Natural killer cell (primary cell): ENCODE measurements at regions not wholly inside any gene's neighbourhood (a gene's known extent, or its start where the extent isn't known, plus 50 kb on each side); places are given as distances from the start of the nearest gene placed in this dataset.

Experiments used
- ATAC-seq, 3 donors: fragments of 150-1000 bp in 2 of 3; fragments of 200-7000 bp in 1 of 3; cut with Tn5 transposase; 1 replicate in 1 of 3; 2 replicates in 2 of 3; pipeline ENCODE4 v1.10.0; 2021; ENCODE audit warnings: mild to moderate bottlenecking in 2 of 3, moderate library complexity in 2 of 3
- DNase-seq, 2 donors: peaks; one replicate each; pipeline versions ENCODE4 v3.0.0 to v3.0.0-alpha.2; 2013 to 2021; ENCODE audit warnings: mixed read lengths in 1 of 2
- H3K27ac ChIP-seq: one replicate; pipeline ENCODE4 v1.5.1; 2013; ENCODE audit warnings: mild to moderate bottlenecking, low read length
- H3K27me3 ChIP-seq: one replicate; pipeline ENCODE4 v1.6.1; 2013; ENCODE audit warnings: low read length; ENCODE audit not compliant: control insufficient read depth, insufficient read depth
- H3K36me3 ChIP-seq: one replicate; pipeline ENCODE4 v1.6.1; 2013; ENCODE audit warnings: low read length; ENCODE audit not compliant: control insufficient read depth, insufficient read depth
- H3K4me1 ChIP-seq: one replicate; pipeline ENCODE4 v1.6.1; 2013; ENCODE audit warnings: low read length; ENCODE audit not compliant: control insufficient read depth, insufficient read depth
- H3K4me3 ChIP-seq: one replicate; pipeline ENCODE4 v1.5.1; 2013; ENCODE audit warnings: low read length
- H3K9me3 ChIP-seq: one replicate; pipeline ENCODE4 v1.6.1; 2013; ENCODE audit warnings: low read length; ENCODE audit not compliant: control insufficient read depth, insufficient read depth
- H3K27ac Mint-ChIP-seq, 2 donors: one replicate each; pipeline ENCODE4 v1.8.0; 2022; ENCODE audit warnings: mild to moderate bottlenecking in 2 of 2, mixed read lengths in 2 of 2, moderate library complexity in 1 of 2
- H3K27me3 Mint-ChIP-seq, 2 donors: one replicate each; pipeline ENCODE4 v1.8.0; 2022; ENCODE audit warnings: low read depth in 2 of 2, mixed read lengths in 2 of 2
- H3K36me3 Mint-ChIP-seq: one replicate; pipeline ENCODE4 v1.8.0; 2022; ENCODE audit warnings: mixed read lengths
- H3K4me1 Mint-ChIP-seq, 2 donors: one replicate each; pipeline ENCODE4 v1.8.0; 2022; ENCODE audit warnings: mixed read lengths in 2 of 2
- H3K4me3 Mint-ChIP-seq: one replicate; pipeline ENCODE4 v1.8.0; 2022; ENCODE audit warnings: mild to moderate bottlenecking, moderate library complexity, mixed read lengths
- H3K9me3 Mint-ChIP-seq, 2 donors: one replicate each; pipeline ENCODE4 v1.8.0; 2022; ENCODE audit warnings: mixed read lengths in 2 of 2
- WGBS: methylation state at CpG from one replicate; pipeline ENCODE4 v1.1.7; 2013; ENCODE audit warnings: missing lambda C conversion rate; ENCODE audit not compliant: insufficient coverage; 5-methylcytosine and 5-hydroxymethylcytosine counted together
- intact Hi-C: fragments of 100-400 bp; cut with micrococcal nuclease; formaldehyde crosslinking; loops from one replicate; pipeline ENCODE4 v1.14.2; 2022
- TF ChIP-seq, protein P1 (sequence below): fragments of 200-600 bp; IDR thresholded peaks from one replicate; pipeline ENCODE4 v1.8.0; 2022; ENCODE audit warnings: antibody characterized with exemption

DNA sequence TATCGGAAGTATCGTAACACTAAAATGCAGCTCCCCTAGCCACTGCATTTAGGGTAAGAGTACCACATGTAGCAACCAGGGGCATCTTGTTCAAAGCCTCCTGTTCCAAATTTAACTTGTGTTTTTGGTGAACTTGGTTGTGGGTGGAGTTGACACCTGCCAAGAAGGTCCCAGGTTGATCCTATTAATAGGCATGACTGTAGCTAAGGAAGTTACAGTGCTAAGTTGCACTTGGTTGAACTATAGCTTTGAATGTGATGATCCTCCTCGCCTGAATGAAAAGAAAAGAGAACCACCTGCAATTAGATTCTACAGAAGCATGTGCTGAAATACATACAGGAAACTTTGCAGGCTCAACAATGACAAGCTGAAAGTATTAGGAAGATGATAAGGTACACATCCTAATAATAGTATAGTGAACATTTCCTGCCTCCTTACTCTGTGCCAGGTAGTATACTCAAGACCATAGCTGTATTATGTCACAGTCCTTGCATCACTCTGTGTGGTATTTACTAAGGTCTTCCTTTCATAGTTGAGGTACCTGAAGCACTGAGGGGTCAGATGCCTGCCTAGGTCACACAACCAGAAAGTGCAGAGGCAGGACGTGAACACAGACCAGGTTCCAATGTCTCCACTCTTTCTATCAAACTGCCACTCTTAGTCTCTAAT, 64.5 kb upstream of the PIP5K1B start:
- Mint-ChIP-seq H3K9me3 (no peaks in the 10 kb centered on the region), H3K4me1 (no peaks in the 10 kb centered on the region), H3K27me3 (peaks cover 0 to 4% of the 10 kb centered on the region in 2 donors), H3K36me3 (no peaks in the 10 kb centered on the region), H3K27ac (no peak overlapping the region), H3K4me3 (no peak overlapping the region)
- Histone ChIP-seq H3K4me3 (no peak overlapping the region), H3K27ac (peak overlapping the region; percentile 76), H3K36me3 (no peaks in the 10 kb centered on the region), H3K4me1 (peaks cover 3% of the 10 kb centered on the region), H3K27me3 (no peaks in the 10 kb centered on the region), H3K9me3 (no peaks in the 10 kb centered on the region)
- TF ChIP-seq, protein P1, sequence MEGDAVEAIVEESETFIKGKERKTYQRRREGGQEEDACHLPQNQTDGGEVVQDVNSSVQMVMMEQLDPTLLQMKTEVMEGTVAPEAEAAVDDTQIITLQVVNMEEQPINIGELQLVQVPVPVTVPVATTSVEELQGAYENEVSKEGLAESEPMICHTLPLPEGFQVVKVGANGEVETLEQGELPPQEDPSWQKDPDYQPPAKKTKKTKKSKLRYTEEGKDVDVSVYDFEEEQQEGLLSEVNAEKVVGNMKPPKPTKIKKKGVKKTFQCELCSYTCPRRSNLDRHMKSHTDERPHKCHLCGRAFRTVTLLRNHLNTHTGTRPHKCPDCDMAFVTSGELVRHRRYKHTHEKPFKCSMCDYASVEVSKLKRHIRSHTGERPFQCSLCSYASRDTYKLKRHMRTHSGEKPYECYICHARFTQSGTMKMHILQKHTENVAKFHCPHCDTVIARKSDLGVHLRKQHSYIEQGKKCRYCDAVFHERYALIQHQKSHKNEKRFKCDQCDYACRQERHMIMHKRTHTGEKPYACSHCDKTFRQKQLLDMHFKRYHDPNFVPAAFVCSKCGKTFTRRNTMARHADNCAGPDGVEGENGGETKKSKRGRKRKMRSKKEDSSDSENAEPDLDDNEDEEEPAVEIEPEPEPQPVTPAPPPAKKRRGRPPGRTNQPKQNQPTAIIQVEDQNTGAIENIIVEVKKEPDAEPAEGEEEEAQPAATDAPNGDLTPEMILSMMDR, result no peak
- 66% methylated on average over 4 of the region's 4 CpGs for whole genome bisulfite sequencing
- no peak for DNase-seq
- ATAC-seq, result no peak
- intact Hi-C loops, result no loop called here

DNA sequence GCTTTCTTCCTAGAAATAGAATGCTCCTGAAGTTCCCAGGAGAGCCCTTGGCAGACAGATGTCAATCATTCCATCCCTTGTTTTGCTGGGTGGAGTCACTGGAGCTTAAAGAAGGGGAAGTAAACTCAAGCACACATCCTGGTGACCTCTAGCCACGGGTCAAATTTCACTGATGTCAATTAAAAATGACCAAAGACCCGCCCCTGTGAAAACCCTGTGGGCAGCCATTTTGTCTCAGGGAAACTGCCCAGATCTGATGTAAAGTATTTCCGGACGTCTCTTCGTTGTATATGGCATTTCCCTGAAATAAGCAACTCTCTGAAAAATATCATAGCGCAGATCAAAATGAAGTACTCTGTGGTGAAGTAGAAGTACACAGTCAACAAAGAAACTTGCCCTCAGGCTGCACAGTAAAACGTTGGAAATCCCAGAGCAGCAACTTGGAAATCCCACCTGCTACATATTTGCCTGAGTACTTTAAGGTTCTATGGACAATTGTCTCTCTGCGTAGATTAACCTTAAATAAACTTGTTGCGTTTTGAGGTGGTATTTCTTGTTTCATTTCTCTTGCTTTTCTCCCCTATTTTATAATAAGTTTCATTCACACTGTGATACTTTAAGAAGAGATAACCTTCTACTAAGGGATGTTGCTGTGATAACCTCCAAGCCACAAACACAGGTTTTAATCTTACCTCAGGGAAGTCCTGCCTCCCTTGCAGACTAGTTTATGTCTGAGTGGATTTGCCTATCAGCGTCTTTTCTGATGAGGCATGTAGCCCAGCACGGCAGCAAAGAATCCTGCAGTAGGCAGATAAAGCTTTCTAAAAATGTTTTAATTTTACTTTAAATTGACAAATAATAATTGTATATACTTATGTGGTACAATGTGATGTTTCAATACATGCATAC, 60.9 kb upstream of the PIP5K1B start:
- WGBS, result 67% methylated on average over 7 of the region's 11 CpGs
- H3K9me3 Mint-ChIP-seq, result no peaks in the 10 kb centered on the region

DNA sequence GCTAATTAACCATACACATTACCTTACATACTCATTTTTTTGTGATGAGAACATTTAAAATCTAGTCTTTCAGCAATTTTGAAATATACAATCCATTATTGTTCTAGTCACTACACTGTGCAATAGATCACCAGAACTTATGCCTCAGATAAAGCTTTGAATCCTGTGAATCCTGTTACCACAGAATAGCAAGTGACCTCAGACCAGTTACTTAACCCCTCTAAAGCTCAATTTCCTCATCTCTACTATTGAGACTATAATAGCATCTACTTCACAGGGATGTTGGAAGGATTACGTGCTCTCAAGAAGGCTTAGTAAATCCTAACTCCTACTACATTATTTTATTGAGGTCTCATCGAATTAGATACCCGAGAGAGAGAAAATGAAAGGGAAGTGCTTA, 60.2 kb upstream of the PIP5K1B start:
- Histone ChIP-seq H3K9me3 (no peaks in the 10 kb centered on the region), H3K4me1 (peaks cover 3% of the 10 kb centered on the region), H3K4me3 (no peak overlapping the region), H3K27me3 (no peaks in the 10 kb centered on the region), H3K27ac (peak overlapping the region; percentile 71), H3K36me3 (no peaks in the 10 kb centered on the region)
- intact Hi-C loops, result no loop called here
- H3K9me3 Mint-ChIP-seq, result no peaks in the 10 kb centered on the region
- 83% methylated on average over 1 of the region's 3 CpGs for WGBS
- no peak overlapping the region for H3K27ac Mint-ChIP-seq
- TF ChIP-seq, protein P1, result no peak
- H3K27me3 Mint-ChIP-seq, result peaks cover 0 to 13% of the 10 kb centered on the region in 2 donors
- H3K4me1 Mint-ChIP-seq, result no peaks in the 10 kb centered on the region
- no peaks in the 10 kb centered on the region for H3K36me3 Mint-ChIP-seq
- H3K4me3 Mint-ChIP-seq, result no peak overlapping the region
- no peak for ATAC-seq
- no peak for DNase-seq

More for the DNA sequence above, 60.9 kb upstream of the PIP5K1B start:
- Mint-ChIP-seq H3K27me3 (peaks cover 0 to 13% of the 10 kb centered on the region in 2 donors), H3K4me1 (no peaks in the 10 kb centered on the region), H3K27ac (no peak overlapping the region), H3K36me3 (no peaks in the 10 kb centered on the region), H3K4me3 (no peak overlapping the region)
- TF ChIP-seq, protein P1, result no peak
- intact Hi-C loops, result no loop called here
- peak overlapping the region; percentile 67 for H3K27ac ChIP-seq
- DNase-seq, result no peak
- no peaks in the 10 kb centered on the region for H3K36me3 ChIP-seq
- H3K4me3 ChIP-seq, result no peak overlapping the region
- H3K27me3 ChIP-seq, result no peaks in the 10 kb centered on the region
- no peak for ATAC-seq
- no peaks in the 10 kb centered on the region for H3K9me3 ChIP-seq
- H3K4me1 ChIP-seq, result peaks cover 3% of the 10 kb centered on the region
